Small intestine (tissue), 7 donors: ENCODE measurements at regions not wholly inside any gene's neighbourhood (a gene's known extent, or its start where the extent isn't known, plus 50 kb on each side); places are given as distances from the start of the nearest gene placed in this dataset.
"Not testable (repeated sequence)": the region's sequence is repeated elsewhere in the genome, so short reads cannot be mapped to it uniquely, and the experiment has no call there.

ENCODE experiments used
- DNase-seq, 2 donors: peaks; one replicate each; pipeline versions ENCODE4 v3.0.0 to v3.0.0-alpha.2; 2013
- FAIRE-seq: peaks from 2 replicates; lab custom pipeline; 2012; peaks lifted over from hg19 to GRCh38; lab: Jason Lieb, UNC
- H3K27ac ChIP-seq, 3 donors: one replicate each; pipeline ENCODE4 v1.5.1; 2013; ENCODE audit warnings: low read length in 2 of 3, mild to moderate bottlenecking in 2 of 3, control low read depth in 1 of 3, inconsistent platforms in 1 of 3, low read depth in 1 of 3, moderate library complexity in 1 of 3
- H3K27me3 ChIP-seq, 3 donors: one replicate each; pipeline ENCODE4 v1.6.1; 2013; ENCODE audit warnings: low read length in 3 of 3, inconsistent platforms in 1 of 3; ENCODE audit not compliant: control insufficient read depth in 3 of 3, insufficient read depth in 3 of 3
- H3K36me3 ChIP-seq, 3 donors: one replicate each; pipeline ENCODE4 v1.6.1; 2013; ENCODE audit warnings: low read length in 3 of 3, inconsistent platforms in 1 of 3, low read depth in 1 of 3, mild to moderate bottlenecking in 1 of 3, moderate library complexity in 1 of 3; ENCODE audit not compliant: control insufficient read depth in 3 of 3, insufficient read depth in 2 of 3
- H3K4me1 ChIP-seq, 3 donors: one replicate each; pipeline ENCODE4 v1.6.1; 2013; ENCODE audit warnings: low read length in 2 of 3, inconsistent platforms in 1 of 3, low read depth in 1 of 3, mild to moderate bottlenecking in 1 of 3, moderate library complexity in 1 of 3; ENCODE audit not compliant: control insufficient read depth in 3 of 3, insufficient read depth in 2 of 3
- H3K4me3 ChIP-seq, 3 donors: one replicate each; pipeline ENCODE4 v1.5.1; 2013; ENCODE audit warnings: low read length in 3 of 3, control low read depth in 1 of 3, inconsistent platforms in 1 of 3, low read depth in 1 of 3, mild to moderate bottlenecking in 1 of 3, moderate library complexity in 1 of 3
- H3K9me3 ChIP-seq, 2 donors: one replicate each; pipeline ENCODE4 v1.6.1; 2013; ENCODE audit warnings: low read depth in 1 of 2, low read length in 1 of 2; ENCODE audit not compliant: control insufficient read depth in 2 of 2, insufficient read depth in 1 of 2
- WGBS, 3 donors: extraction: QIAGEN DNeasy Blood & Tissue Kit; methylation state at CpG; one replicate each; pipeline ENCODE4 v1.1.7; 2013; 5-methylcytosine and 5-hydroxymethylcytosine counted together
- donor health status: healthy with polysubstance abuse.
- donor health status: control.
- donor health status: control.
- donor health status: Bipolar disorder and iron deficiency.
- donor health status: healthy.

DNA sequence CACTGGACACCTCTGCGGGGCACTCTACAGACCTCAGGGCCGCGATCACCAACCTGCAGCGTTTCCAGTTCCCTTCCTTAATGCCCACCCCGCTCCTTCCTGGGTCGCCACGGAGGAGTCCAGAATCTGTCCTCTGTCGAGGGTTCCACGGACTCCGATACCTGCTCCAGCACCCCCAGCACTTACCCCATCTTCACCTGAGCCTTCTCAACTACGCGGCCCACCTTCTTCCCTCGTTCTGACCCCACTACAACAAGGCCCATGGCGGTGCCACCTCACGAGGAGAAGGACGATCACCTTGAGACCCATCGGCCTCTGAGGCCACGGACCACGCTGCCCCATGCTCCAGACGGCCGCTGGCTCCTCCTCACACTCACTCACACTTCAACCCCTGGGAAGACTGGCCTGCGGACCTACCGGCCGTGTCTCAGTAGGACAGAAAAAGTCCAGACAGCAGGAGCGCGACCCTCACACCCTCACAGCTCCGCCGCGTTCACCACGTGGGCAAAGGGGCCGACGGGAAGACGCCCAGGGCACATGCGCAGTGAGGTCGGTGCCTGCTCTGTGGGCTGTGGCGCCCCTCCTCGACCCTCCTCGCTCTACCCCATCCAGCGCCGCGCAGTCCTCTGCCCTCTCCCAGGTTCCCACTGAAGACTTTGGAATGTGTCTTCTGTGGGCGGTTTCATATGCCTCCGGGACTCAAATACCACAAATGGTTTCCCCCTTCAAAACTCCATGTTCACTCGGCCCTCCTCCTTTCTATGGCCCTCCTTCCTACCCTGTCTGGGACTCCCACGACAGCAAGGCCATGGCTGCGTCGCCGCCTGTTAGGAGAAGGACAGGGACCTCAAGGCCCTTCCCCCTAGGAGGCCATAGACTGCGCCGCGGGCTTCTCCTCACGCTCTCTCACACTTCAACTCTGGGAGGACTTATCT, 193.9 kb upstream of the PHF14 start:
- no peak for DNase-seq
- no peaks in the 10 kb centered on the region for H3K4me1 ChIP-seq
- peaks cover 2 to 7% of the 10 kb centered on the region in 2 donors for H3K9me3 ChIP-seq
- no peaks in the 10 kb centered on the region for H3K27me3 ChIP-seq
- H3K36me3 ChIP-seq, result no peaks in the 10 kb centered on the region
- H3K4me3 ChIP-seq, result no peak overlapping the region
- no peak for FAIRE-seq
- H3K27ac ChIP-seq, result no peak overlapping the region
- WGBS, 3 donors, result 93 to 95% (median 94%) methylated on average over 46 to 52 of the region's 52 CpGs

- FAIRE-seq, result no peak
- DNase-seq, result no peak
- no peak overlapping the region for H3K4me3 ChIP-seq
- H3K27ac ChIP-seq, result no peak overlapping the region
- H3K27me3 ChIP-seq, result no peaks in the 10 kb centered on the region
- no peaks in the 10 kb centered on the region for H3K36me3 ChIP-seq
- H3K9me3 ChIP-seq, result peaks cover 0 to 7% of the 10 kb centered on the region in 2 donors
- H3K4me1 ChIP-seq, result no peaks in the 10 kb centered on the region
- 88 to 94% (median 92%) methylated on average over 7 of the region's 7 CpGs for WGBS, 3 donors
Measured at GRCh38 chr7:10780400-10780747, 193.3 kb upstream of the PHF14 start.

DNA sequence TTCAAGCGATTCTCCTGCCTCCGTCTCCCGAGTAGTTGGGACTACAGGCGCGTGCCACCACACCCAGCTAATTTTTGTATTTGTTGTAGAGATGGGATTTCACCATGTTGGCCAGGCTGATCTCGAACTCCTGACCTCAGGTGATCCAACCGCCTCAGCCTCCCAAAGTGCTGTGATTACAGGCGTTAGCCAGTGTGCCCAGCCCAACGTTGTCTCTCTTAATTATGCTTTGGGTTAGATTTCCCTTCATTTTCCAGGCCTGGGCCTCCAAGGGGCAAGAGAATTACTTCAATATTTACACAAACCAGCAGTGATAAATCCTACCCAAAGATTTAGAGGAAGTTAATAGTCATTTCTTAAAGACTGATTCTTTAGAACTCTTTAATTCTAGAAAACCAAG, 186.7 kb upstream of the PHF14 start:
- FAIRE-seq, H3K27me3 ChIP-seq, H3K4me3 ChIP-seq, H3K4me1 ChIP-seq, H3K36me3 ChIP-seq, DNase-seq, H3K27ac ChIP-seq, H3K9me3 ChIP-seq: not testable (repeated sequence)
- 71 to 88% (median 77%) methylated on average over 9 of the region's 9 CpGs for WGBS, 3 donors

DNA sequence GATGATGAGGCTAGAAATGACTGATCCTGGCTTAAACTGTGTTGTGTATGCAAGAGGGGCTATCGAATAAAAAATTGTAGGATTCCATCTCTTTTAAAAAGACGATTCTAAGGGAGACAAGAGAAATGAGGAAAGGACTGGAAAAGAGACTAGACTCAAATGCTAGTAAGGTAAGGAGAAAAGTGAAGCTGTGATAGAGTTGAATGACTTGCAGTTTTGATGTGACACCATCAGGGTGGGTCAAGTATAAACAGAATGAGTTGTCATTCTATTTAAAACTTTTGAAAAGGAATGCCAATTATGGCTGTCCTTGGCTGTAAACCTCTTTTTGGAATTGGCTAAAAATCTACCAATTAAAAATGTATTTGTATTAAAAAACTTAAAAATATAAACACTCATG, 184.5 kb upstream of the PHF14 start:
- 72 to 83% (median 81%) methylated on average over 2 of the region's 2 CpGs for WGBS, 3 donors
- H3K9me3 ChIP-seq, result no peaks in the 10 kb centered on the region
- no peak overlapping the region for H3K27ac ChIP-seq
- no peaks in the 10 kb centered on the region for H3K27me3 ChIP-seq
- no peaks in the 10 kb centered on the region for H3K36me3 ChIP-seq
- no peaks in the 10 kb centered on the region for H3K4me1 ChIP-seq
- no peak overlapping the region for H3K4me3 ChIP-seq
- DNase-seq (no peak), FAIRE-seq (no peak)

GRCh38 chr7:10790910-10791309, 182.8 kb upstream of the PHF14 start:
- FAIRE-seq (no peak), DNase-seq (no peak)
- H3K36me3 ChIP-seq, result no peaks in the 10 kb centered on the region
- 76 to 86% (median 79%) methylated on average over 3 of the region's 3 CpGs for WGBS, 3 donors
- H3K27me3 ChIP-seq, result no peaks in the 10 kb centered on the region
- H3K9me3 ChIP-seq, result no peaks in the 10 kb centered on the region
- no peak overlapping the region for H3K4me3 ChIP-seq
- no peaks in the 10 kb centered on the region for H3K4me1 ChIP-seq
- H3K27ac ChIP-seq, result no peak overlapping the region

- H3K36me3 ChIP-seq, result no peaks in the 10 kb centered on the region
- no peak for FAIRE-seq
- H3K4me3 ChIP-seq, result no peak overlapping the region
- no peak overlapping the region for H3K27ac ChIP-seq
- H3K9me3 ChIP-seq, result no peaks in the 10 kb centered on the region
- 78 to 82% (median 82%) methylated on average over 6 of the region's 6 CpGs for WGBS, 3 donors
- H3K27me3 ChIP-seq, result no peaks in the 10 kb centered on the region
- DNase-seq, result no peak
- H3K4me1 ChIP-seq, result no peaks in the 10 kb centered on the region
Measured at GRCh38 chr7:10793995-10794775, 179.5 kb upstream of the PHF14 start.

- no peak for DNase-seq
- no peaks in the 10 kb centered on the region for H3K4me1 ChIP-seq
- 82 to 87% (median 84%) methylated on average over 1 of the region's 1 CpG for WGBS, 3 donors
- no peaks in the 10 kb centered on the region for H3K27me3 ChIP-seq
- H3K36me3 ChIP-seq, result no peaks in the 10 kb centered on the region
- FAIRE-seq, result no peak
- H3K9me3 ChIP-seq, result no peaks in the 10 kb centered on the region
- no peak overlapping the region for H3K4me3 ChIP-seq
- no peak overlapping the region for H3K27ac ChIP-seq
Measured at GRCh38 chr7:10797157-10797556, 176.5 kb upstream of the PHF14 start.

GRCh38 chr7:10798044-10798443, 175.6 kb upstream of the PHF14 start:
- DNase-seq, result no peak
- no peaks in the 10 kb centered on the region for H3K4me1 ChIP-seq
- 82 to 86% (median 86%) methylated on average over 6 of the region's 6 CpGs for WGBS, 3 donors
- no peak overlapping the region for H3K27ac ChIP-seq
- no peak for FAIRE-seq
- H3K4me3 ChIP-seq, result no peak overlapping the region
- H3K9me3 ChIP-seq, result no peaks in the 10 kb centered on the region
- H3K27me3 ChIP-seq, result no peaks in the 10 kb centered on the region
- H3K36me3 ChIP-seq, result no peaks in the 10 kb centered on the region
